ENCODE measurements at regions not wholly inside any gene's neighbourhood (a gene's known extent, or its start where the extent isn't known, plus 50 kb on each side); places are given as distances from the start of the nearest gene placed in this dataset.

GRCh38 chr12:114919479-114919878 lies 235.5 kb upstream of the TBX3 start:
- no peaks in the 10 kb centered on the region for H3K36me3 ChIP-seq (ENCODE audit: control insufficient read depth, insufficient read depth, low read length)
- no peak for DNase-seq (ENCODE audit: low read depth)
- no peak overlapping the region for H3K4me3 ChIP-seq (ENCODE audit: low read depth, low read length)
- H3K27me3 ChIP-seq (ENCODE audit: control insufficient read depth, insufficient read depth, low read length): no peaks in the 10 kb centered on the region
- TF ChIP-seq CTCF (IDR thresholded peaks at IDR 0.05; ENCODE audit: insufficient read depth, low read length, poor library complexity, severe bottlenecking): no peak

DNA sequence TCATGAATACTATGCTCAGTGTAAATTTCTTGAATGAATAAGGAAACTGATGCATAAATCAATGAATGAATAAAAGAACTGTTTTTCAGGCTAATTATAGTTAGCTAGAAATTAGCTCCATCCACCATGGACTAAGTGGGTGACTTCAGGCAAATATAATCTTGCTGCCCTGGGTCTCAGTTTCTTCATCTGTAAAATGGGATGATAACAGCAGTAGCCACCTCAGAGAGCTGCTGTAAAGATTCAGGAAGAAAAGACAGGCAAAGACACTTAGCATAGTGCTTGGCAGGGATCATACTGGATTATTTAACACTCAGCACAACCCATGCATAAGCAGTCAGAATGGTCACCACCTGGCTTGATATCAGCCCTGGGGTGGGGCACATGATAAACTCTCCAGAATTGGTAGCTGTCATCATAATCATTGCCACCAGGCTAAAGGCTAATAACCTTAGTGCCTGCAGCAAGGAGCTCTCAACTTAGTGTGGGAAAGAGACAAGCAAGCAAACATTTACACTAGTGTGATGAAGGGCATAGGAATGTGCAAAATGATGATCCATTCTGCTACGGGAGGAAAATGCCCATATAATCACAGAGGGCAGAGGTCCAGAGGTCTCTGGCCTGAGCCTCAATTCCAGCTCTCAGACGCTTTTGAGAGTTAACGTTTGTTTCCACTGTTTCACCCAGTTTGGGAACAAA lies 234.7 kb upstream of the TBX3 start:
- Histone ChIP-seq H3K27me3 (ENCODE audit: control insufficient read depth, insufficient read depth, low read length) (no peaks in the 10 kb centered on the region), H3K36me3 (ENCODE audit: control insufficient read depth, insufficient read depth, low read length) (no peaks in the 10 kb centered on the region), H3K4me3 (ENCODE audit: low read depth, low read length) (no peak overlapping the region)
- TF ChIP-seq CTCF (IDR thresholded peaks at IDR 0.05; ENCODE audit: insufficient read depth, low read length, poor library complexity, severe bottlenecking): no peak
- no peak for DNase-seq (ENCODE audit: low read depth)

DNA sequence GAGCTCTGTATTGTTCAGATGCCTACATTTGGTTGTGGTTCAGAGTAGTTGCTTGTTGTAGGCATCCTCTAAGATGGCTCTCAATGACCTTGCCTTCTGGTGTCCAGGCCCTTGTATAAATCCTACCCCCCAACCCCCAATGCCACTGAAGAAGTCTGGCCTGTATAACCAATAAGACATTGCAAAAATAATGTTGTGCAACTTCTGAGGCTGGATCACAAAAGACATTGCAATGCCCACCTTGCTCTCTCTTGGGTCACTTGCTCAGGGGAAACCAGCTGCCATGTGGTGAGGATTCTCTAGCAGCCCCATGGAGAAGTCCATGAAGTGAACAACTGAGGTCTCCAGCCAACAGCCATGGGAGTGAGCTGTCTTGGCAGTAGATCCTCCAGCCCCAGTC lies 234.0 kb upstream of the TBX3 start:
- Histone ChIP-seq H3K27me3 (ENCODE audit: control insufficient read depth, insufficient read depth, low read length) (no peaks in the 10 kb centered on the region), H3K36me3 (ENCODE audit: control insufficient read depth, insufficient read depth, low read length) (no peaks in the 10 kb centered on the region), H3K4me3 (ENCODE audit: low read depth, low read length) (no peak overlapping the region)
- TF ChIP-seq CTCF (IDR thresholded peaks at IDR 0.05; ENCODE audit: insufficient read depth, low read length, poor library complexity, severe bottlenecking): no peak
- no peak for DNase-seq (ENCODE audit: low read depth)

- H3K27me3 ChIP-seq (ENCODE audit: control insufficient read depth, insufficient read depth, low read length): no peaks in the 10 kb centered on the region
- H3K36me3 ChIP-seq (ENCODE audit: control insufficient read depth, insufficient read depth, low read length): no peaks in the 10 kb centered on the region
- no peak for DNase-seq (ENCODE audit: low read depth)
- no peak overlapping the region for H3K4me3 ChIP-seq (ENCODE audit: low read depth, low read length)
- TF ChIP-seq CTCF (IDR thresholded peaks at IDR 0.05; ENCODE audit: insufficient read depth, low read length, poor library complexity, severe bottlenecking): no peak
Observed at GRCh38 chr12:114917307-114917706, 233.3 kb upstream of the TBX3 start.

- TF ChIP-seq CTCF (IDR thresholded peaks at IDR 0.05; ENCODE audit: insufficient read depth, low read length, poor library complexity, severe bottlenecking): no peak
- Histone ChIP-seq H3K27me3 (ENCODE audit: control insufficient read depth, insufficient read depth, low read length) (no peaks in the 10 kb centered on the region), H3K36me3 (ENCODE audit: control insufficient read depth, insufficient read depth, low read length) (no peaks in the 10 kb centered on the region), H3K4me3 (ENCODE audit: low read depth, low read length) (no peak overlapping the region)
- DNase-seq (ENCODE audit: low read depth): no peak
Observed at GRCh38 chr12:114916541-114916940, 232.6 kb upstream of the TBX3 start.

GRCh38 chr12:114916124-114916523 lies 232.1 kb upstream of the TBX3 start:
- Histone ChIP-seq H3K36me3 (ENCODE audit: control insufficient read depth, insufficient read depth, low read length) (no peaks in the 10 kb centered on the region), H3K4me3 (ENCODE audit: low read depth, low read length) (no peak overlapping the region), H3K27me3 (ENCODE audit: control insufficient read depth, insufficient read depth, low read length) (no peaks in the 10 kb centered on the region)
- no peak for TF ChIP-seq CTCF (IDR thresholded peaks at IDR 0.05; ENCODE audit: insufficient read depth, low read length, poor library complexity, severe bottlenecking)
- no peak for DNase-seq (ENCODE audit: low read depth)

All from kidney epithelial cell (primary cell).